ENCODE measurements at regions not wholly inside any gene's neighbourhood (a gene's known extent, or its start where the extent isn't known, plus 50 kb on each side); places are given as distances from the start of the nearest gene placed in this dataset.
"Not testable (repeated sequence)": the region's sequence is repeated elsewhere in the genome, so short reads cannot be mapped to it uniquely, and the experiment has no call there.

GRCh38 chr5:12624776-12625560, 720.7 kb upstream of the CTNND2 start:
- H3K27ac Mint-ChIP-seq: no peak overlapping the region
- Histone ChIP-seq H3K4me3 (ENCODE audit: low read length) (no peak overlapping the region), H3K4me1 (ENCODE audit: insufficient read depth, low read length) (no peaks in the 10 kb centered on the region), H3K27me3 (ENCODE audit: insufficient read depth, low read length, poor library complexity, severe bottlenecking) (no peaks in the 10 kb centered on the region), H3K27ac (ENCODE audit: low read depth, low read length) (no peak overlapping the region), H3K9me3 (ENCODE audit: low read length) (no peaks in the 10 kb centered on the region), H3K36me3 (ENCODE audit: insufficient read depth, low read length) (no peaks in the 10 kb centered on the region)
- H3K27me3 Mint-ChIP-seq: no peaks in the 10 kb centered on the region
- H3K36me3 Mint-ChIP-seq: no peaks in the 10 kb centered on the region
- peaks cover 13 to 30% (median 17%) of the 10 kb centered on the region in 5 donors for H3K9me3 Mint-ChIP-seq
- CTCF ChIA-PET: no interaction called here
- no peak overlapping the region for H3K4me3 Mint-ChIP-seq
- POLR2A ChIA-PET: no interaction called here
- H3K4me1 Mint-ChIP-seq: no peaks in the 10 kb centered on the region
- DNase-seq: no peak

- H3K4me3 ChIP-seq (ENCODE audit: low read length): no peak overlapping the region
- H3K36me3 ChIP-seq (ENCODE audit: insufficient read depth, low read length): no peaks in the 10 kb centered on the region
- Mint-ChIP-seq H3K36me3 (no peaks in the 10 kb centered on the region), H3K27me3 (no peaks in the 10 kb centered on the region), H3K4me1 (no peaks in the 10 kb centered on the region), H3K27ac (no peak overlapping the region), H3K4me3 (no peak overlapping the region), H3K9me3 (peaks cover 13 to 31% (median 17%) of the 10 kb centered on the region in 5 donors)
- ChIA-PET CTCF (no interaction called here), POLR2A (no interaction called here)
- no peaks in the 10 kb centered on the region for H3K27me3 ChIP-seq (ENCODE audit: insufficient read depth, low read length, poor library complexity, severe bottlenecking)
- H3K27ac ChIP-seq (ENCODE audit: low read depth, low read length): no peak overlapping the region
- DNase-seq: no peak
- no peaks in the 10 kb centered on the region for H3K9me3 ChIP-seq (ENCODE audit: low read length)
- no peaks in the 10 kb centered on the region for H3K4me1 ChIP-seq (ENCODE audit: insufficient read depth, low read length)
These were observed 719.2 kb upstream of the CTNND2 start for GRCh38 chr5:12623408-12623807.

- POLR2A ChIA-PET: no interaction called here
- no peaks in the 10 kb centered on the region for H3K9me3 ChIP-seq (ENCODE audit: low read length)
- CTCF ChIA-PET: no interaction called here
- H3K4me3 ChIP-seq (ENCODE audit: low read length): no peak overlapping the region
- no peak for DNase-seq
- H3K36me3 ChIP-seq (ENCODE audit: insufficient read depth, low read length): no peaks in the 10 kb centered on the region
- no peak overlapping the region for H3K4me3 Mint-ChIP-seq
- H3K4me1 Mint-ChIP-seq: no peaks in the 10 kb centered on the region
- no peaks in the 10 kb centered on the region for H3K27me3 ChIP-seq (ENCODE audit: insufficient read depth, low read length, poor library complexity, severe bottlenecking)
- H3K4me1 ChIP-seq (ENCODE audit: insufficient read depth, low read length): no peaks in the 10 kb centered on the region
- no peaks in the 10 kb centered on the region for H3K27me3 Mint-ChIP-seq
- H3K27ac Mint-ChIP-seq: no peak overlapping the region
- H3K27ac ChIP-seq (ENCODE audit: low read depth, low read length): peak overlapping the region; percentile 22
- peaks cover 0 to 47% (median 4%) of the 10 kb centered on the region in 5 donors for H3K9me3 Mint-ChIP-seq
- H3K36me3 Mint-ChIP-seq: no peaks in the 10 kb centered on the region
These were observed 711.8 kb upstream of the CTNND2 start for GRCh38 chr5:12616093-12616492.

DNA sequence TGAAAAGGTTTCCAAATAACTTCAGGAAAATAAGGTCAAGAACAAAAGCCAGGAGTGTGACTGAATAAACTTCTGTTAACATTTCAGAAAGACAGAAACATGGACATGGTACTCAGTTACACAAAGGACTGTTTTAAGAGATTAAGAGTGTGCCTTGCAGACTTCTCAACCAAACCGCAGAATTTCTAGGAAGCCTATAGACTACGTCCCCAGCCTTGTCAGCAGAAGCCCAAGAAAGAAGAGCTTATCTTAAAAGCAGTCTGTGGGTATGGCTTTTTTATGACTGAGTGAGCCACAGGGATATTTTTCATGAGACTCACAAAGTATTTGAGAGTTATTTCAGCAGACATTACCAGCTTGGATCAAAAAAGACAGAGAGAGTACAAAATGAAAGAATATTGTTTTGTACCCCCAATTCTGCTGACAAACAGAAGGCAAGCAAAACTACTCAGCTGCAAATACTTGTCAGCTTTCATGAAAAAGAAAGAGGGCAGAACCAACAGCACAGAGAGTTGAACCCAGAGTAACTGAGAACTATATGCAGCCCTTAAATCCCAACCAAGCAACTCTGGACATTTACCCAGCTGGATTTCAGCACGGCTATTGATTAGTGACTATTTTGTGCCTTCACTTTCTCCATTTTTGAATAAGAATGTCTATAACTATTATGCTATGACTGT, 711.0 kb upstream of the CTNND2 start:
- ChIA-PET CTCF (no interaction called here), POLR2A (no interaction called here)
- no peaks in the 10 kb centered on the region for H3K27me3 ChIP-seq (ENCODE audit: insufficient read depth, low read length, poor library complexity, severe bottlenecking)
- Mint-ChIP-seq H3K27me3 (no peaks in the 10 kb centered on the region), H3K4me3 (no peak overlapping the region), H3K36me3 (no peaks in the 10 kb centered on the region), H3K27ac (no peak overlapping the region), H3K9me3 (peaks cover 0 to 42% (median 4%) of the 10 kb centered on the region in 5 donors), H3K4me1 (no peaks in the 10 kb centered on the region)
- peak overlapping the region; percentile 59 for H3K27ac ChIP-seq (ENCODE audit: low read depth, low read length)
- H3K4me1 ChIP-seq (ENCODE audit: insufficient read depth, low read length): no peaks in the 10 kb centered on the region
- no peaks in the 10 kb centered on the region for H3K36me3 ChIP-seq (ENCODE audit: insufficient read depth, low read length)
- DNase-seq: no peak
- H3K4me3 ChIP-seq (ENCODE audit: low read length): no peak overlapping the region
- H3K9me3 ChIP-seq (ENCODE audit: low read length): no peaks in the 10 kb centered on the region

DNA sequence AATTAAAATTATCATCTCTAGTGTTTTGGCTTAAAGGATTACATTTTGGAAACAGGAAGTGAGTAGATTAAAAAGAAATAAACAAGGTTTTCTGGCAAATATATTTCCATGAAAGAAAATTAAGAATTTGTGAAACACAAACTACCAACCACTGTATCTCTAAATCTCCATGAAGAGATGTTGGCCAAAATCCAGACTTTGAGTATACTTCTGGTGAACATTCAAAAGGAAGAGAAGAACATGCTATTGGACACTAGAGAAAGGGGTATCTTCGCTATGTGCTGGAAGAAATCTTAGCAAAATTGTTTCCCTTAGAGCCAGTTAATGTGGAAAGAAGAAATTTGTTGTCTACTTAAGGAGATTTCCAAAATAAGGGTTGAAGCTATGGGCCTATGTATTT, 710.4 kb upstream of the CTNND2 start:
- Mint-ChIP-seq H3K27me3 (no peaks in the 10 kb centered on the region), H3K4me3 (no peak overlapping the region), H3K36me3 (no peaks in the 10 kb centered on the region), H3K9me3 (peaks cover 0 to 40% (median 4%) of the 10 kb centered on the region in 5 donors), H3K4me1 (no peaks in the 10 kb centered on the region), H3K27ac (no peak overlapping the region)
- H3K27me3 ChIP-seq (ENCODE audit: insufficient read depth, low read length, poor library complexity, severe bottlenecking): no peaks in the 10 kb centered on the region
- H3K4me1 ChIP-seq (ENCODE audit: insufficient read depth, low read length): no peaks in the 10 kb centered on the region
- ChIA-PET POLR2A (no interaction called here), CTCF (no interaction called here)
- no peak for DNase-seq
- H3K4me3 ChIP-seq (ENCODE audit: low read length): no peak overlapping the region
- no peaks in the 10 kb centered on the region for H3K9me3 ChIP-seq (ENCODE audit: low read length)
- peak overlapping the region; percentile 59 for H3K27ac ChIP-seq (ENCODE audit: low read depth, low read length)
- no peaks in the 10 kb centered on the region for H3K36me3 ChIP-seq (ENCODE audit: insufficient read depth, low read length)

DNA sequence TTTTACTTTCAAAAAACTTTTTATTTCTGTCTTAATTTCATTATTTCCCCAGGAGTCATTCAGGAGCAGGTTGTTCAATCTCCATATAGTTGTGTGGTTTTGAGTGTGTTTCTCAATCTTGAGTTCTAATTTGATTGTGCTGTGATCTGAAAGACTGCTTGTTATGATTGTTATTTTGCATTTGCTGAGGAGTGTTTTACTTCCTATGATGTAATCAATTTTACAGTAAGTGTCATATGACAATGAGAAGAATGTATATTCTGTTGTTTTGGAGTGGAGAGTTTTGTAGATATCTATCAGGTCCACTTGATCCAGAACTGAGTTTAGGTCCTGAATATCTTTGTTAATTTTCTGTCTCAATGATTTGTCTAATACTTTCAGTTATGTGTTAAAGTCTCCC, 706.9 kb upstream of the CTNND2 start:
- no peak overlapping the region for H3K27ac Mint-ChIP-seq

GRCh38 chr5:12607817-12608216, 703.6 kb upstream of the CTNND2 start:
- H3K4me3 ChIP-seq (ENCODE audit: low read length); H3K4me3 Mint-ChIP-seq; POLR2A ChIA-PET; H3K27me3 Mint-ChIP-seq; H3K36me3 Mint-ChIP-seq; H3K4me1 ChIP-seq (ENCODE audit: insufficient read depth, low read length); H3K36me3 ChIP-seq (ENCODE audit: insufficient read depth, low read length); H3K4me1 Mint-ChIP-seq; H3K9me3 ChIP-seq (ENCODE audit: low read length); DNase-seq; H3K27ac ChIP-seq (ENCODE audit: low read depth, low read length); H3K27ac Mint-ChIP-seq; CTCF ChIA-PET; H3K27me3 ChIP-seq (ENCODE audit: insufficient read depth, low read length, poor library complexity, severe bottlenecking): not testable (repeated sequence)
- H3K9me3 Mint-ChIP-seq: peaks cover 0 to 34% (median 7%) of the 10 kb centered on the region in 5 donors

More for the DNA sequence above, 706.9 kb upstream of the CTNND2 start:
- no peaks in the 10 kb centered on the region for H3K9me3 ChIP-seq (ENCODE audit: low read length)
- H3K27me3 ChIP-seq (ENCODE audit: insufficient read depth, low read length, poor library complexity, severe bottlenecking): no peaks in the 10 kb centered on the region
- Mint-ChIP-seq H3K9me3 (peaks cover 0 to 29% (median 7%) of the 10 kb centered on the region in 5 donors), H3K36me3 (no peaks in the 10 kb centered on the region), H3K4me1 (no peaks in the 10 kb centered on the region), H3K4me3 (no peak overlapping the region), H3K27me3 (no peaks in the 10 kb centered on the region)
- no peak overlapping the region for H3K27ac ChIP-seq (ENCODE audit: low read depth, low read length)
- no peaks in the 10 kb centered on the region for H3K36me3 ChIP-seq (ENCODE audit: insufficient read depth, low read length)
- DNase-seq: no peak
- ChIA-PET POLR2A (no interaction called here), CTCF (no interaction called here)
- no peaks in the 10 kb centered on the region for H3K4me1 ChIP-seq (ENCODE audit: insufficient read depth, low read length)
- H3K4me3 ChIP-seq (ENCODE audit: low read length): no peak overlapping the region

DNA sequence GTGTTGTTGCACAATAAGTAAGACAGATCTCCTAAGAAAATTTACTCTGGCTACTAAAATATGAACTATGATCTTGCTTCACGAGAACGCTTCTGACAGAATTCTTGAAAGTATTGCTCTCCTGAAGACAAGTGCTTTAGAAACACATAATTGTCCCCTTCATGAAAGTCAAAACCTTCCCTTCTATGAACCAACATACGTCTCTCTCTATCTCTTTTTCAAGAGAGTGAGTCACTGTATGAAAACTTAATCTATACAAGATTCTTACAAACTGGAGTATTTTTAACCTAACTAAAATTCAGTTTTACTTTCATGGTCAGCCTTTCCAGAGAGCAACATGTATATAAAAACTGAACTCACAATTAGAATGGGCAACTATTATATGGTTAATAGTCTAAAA, 688.0 kb upstream of the CTNND2 start:
- no peaks in the 10 kb centered on the region for H3K4me1 Mint-ChIP-seq
- Histone ChIP-seq H3K9me3 (ENCODE audit: low read length) (no peaks in the 10 kb centered on the region), H3K4me1 (ENCODE audit: insufficient read depth, low read length) (no peaks in the 10 kb centered on the region), H3K4me3 (ENCODE audit: low read length) (no peak overlapping the region), H3K27me3 (ENCODE audit: insufficient read depth, low read length, poor library complexity, severe bottlenecking) (no peaks in the 10 kb centered on the region), H3K36me3 (ENCODE audit: insufficient read depth, low read length) (no peaks in the 10 kb centered on the region), H3K27ac (ENCODE audit: low read depth, low read length) (no peak overlapping the region)
- no peak overlapping the region for H3K4me3 Mint-ChIP-seq
- H3K27ac Mint-ChIP-seq: no peak overlapping the region
- peaks cover 0 to 28% (median 4%) of the 10 kb centered on the region in 5 donors for H3K9me3 Mint-ChIP-seq
- ChIA-PET POLR2A (no interaction called here), CTCF (no interaction called here)
- DNase-seq: no peak
- H3K27me3 Mint-ChIP-seq: no peaks in the 10 kb centered on the region
- no peaks in the 10 kb centered on the region for H3K36me3 Mint-ChIP-seq
